T-helper 2 cell treated with Interferon-gamma antibody and Interleukin-4, amounts not matched to agents 100 ng/mL and 5 ng/mL, for 36 hours (primary cell): ENCODE measurements at regions not wholly inside any gene's neighbourhood (a gene's known extent, or its start where the extent isn't known, plus 50 kb on each side); places are given as distances from the start of the nearest gene placed in this dataset.
"Not testable (repeated sequence)": the region's sequence is repeated elsewhere in the genome, so short reads cannot be mapped to it uniquely, and the experiment has no call there.

ENCODE experiments used
- intact Hi-C: fragments of 100-400 bp; cut with micrococcal nuclease; formaldehyde crosslinking; loops from one replicate; pipeline ENCODE4 v1.15.1; 2023

DNA sequence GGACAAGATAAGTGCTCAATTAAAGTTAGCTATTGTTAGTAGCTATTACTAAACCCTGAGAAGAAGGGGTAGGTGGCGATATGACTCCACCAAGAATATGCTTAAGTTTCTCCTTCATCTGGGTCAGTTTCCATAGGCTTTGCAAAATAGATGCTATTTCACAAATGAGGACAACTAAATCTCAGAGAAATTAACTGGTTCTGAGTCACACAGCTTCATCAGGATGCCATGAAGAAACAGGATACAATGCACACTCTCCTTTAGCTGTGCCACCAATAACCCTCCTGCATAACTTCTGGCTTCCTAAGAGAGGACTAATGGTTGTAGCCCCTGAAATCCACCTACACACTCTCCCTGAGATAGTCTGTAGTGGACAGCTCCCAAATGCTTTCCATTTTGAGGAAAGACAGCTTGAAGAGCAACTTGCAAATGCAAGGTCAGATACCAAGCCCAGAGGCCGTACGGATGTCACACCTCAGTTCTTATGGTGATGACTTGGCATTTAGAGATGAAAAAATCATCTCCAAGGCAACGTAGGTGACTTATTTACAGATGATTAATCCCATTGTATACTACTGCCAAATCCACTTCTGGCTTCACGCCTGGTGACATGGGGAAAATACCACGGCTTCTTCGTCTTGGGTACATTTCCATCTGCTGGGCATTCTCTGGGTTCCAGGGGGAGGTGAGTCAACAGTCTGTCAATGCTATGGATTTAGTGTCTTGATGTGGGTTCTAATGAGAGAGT, 251.4 kb upstream of the IL12B start:
- intact Hi-C loops = no loop called here

DNA sequence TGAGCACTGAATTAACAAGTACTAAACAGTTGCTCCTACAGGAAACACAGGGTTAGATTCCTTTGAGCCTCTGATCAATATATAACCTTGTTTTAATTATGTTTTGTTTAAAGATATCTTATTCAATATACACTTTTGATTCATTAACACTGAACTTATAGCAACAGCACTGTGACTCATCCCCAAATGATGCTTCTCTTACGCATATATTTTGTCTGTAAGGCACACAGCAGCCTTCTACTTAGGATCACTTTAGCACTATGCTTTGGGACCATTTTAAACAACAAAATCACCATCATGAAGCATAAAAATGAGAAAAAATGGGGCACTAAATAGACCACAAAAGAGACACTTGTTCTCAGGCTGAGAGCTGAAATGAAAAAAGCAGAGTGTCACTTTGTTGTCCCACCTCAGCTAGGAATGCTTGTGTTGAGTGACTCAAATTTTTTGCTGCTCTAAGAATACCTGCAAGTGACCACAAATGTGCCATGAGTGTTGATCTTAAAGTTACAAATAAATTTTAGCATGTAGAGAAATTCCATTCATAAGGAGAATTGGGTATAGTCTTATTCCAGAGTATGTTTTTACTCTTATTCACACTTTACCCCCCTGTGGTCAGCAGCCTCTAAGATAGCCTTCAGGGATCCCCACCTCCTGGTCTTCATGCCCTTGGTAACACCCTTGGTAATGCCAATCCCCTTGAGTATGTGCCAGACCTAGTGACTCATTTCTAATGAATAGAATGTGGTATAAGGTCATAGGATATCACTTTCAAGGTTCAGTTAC, 252.7 kb upstream of the IL12B start:
- intact Hi-C loops = no loop called here

DNA sequence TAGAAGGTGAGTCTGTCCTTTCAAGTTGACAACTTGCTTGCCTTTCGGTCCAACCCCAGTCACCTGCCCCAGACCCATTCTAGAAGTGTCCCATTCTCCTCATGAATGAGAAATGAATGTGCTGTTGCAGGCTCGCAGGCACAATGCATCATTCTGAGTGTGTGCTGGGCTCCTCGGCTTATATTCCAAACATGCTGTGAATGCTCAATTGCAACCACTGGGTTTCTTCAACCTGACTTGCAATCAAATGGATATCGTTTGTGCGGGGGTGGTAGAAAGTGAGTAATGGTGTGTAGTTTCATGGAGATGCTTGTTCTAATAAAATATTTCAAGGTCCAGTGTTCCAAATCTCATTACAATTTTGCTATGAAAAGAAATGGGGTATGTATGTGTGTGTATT, 256.6 kb upstream of the IL12B start:
- intact Hi-C loops = no loop called here

DNA sequence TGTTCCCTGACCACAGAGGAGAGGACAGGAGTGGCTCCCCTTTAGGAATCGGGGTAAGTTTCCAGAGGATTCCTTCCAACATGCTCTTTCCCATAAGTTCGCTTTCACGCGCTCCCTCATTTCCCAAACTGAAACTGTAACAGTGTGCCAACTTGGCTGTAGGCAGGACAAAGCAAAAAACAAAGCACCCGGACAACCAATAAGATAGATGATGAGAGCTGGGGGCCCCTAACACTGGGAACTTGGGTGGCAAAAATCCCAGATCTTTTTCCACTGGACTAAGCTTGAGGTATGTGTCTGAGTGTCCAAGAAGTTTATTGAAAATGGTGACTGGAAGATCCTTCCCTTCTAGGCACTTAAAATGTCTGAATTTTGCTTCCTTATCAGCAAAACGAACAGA, 258.7 kb upstream of the IL12B start:
- intact Hi-C loops = no loop called here

DNA sequence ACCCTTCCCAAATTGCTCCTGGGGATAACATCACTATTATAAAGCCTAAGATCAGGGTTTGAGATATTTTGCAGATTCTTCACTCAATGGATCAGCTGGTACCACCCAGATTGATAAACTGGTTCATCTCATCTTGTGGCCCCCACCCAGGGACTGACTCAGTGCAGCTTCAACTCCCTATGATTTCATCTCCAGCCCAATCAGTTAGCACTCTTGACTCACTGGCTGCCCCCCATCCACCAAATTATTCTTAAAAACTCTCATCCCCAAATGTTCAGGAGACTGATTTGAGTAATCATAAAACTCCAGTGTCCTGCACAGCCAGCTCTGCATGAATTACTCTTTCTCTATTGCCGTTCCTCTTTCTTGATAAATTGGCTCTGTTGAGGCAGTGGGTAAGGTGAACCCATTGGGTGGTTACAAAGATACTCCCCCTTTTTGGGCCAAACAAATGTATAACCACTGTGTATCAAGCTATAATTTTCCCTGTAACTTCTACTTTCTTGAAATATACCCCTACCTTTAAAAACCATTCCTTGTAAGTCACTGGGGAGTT, 263.3 kb upstream of the IL12B start:
- intact Hi-C loops = no loop called here

DNA sequence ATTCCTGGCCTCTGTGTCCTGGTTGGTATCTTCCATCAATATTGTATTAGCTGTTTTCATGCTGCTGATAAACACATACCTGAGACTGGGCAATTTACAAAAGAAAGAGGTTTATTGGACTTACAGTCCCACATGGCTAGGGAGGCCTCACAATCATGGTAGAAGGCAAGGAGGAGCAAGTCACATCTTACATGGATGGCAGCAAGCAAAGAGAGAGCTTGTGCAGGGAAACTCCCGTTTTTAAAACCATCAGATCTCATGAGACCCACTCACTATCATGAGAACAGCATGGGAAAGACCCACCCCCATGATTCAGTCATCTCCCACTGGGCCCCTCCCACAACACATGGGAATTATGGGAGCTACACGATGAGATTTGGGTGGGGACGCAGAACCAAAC, 265.3 kb upstream of the IL12B start:
- intact Hi-C loops = not testable (repeated sequence)

DNA sequence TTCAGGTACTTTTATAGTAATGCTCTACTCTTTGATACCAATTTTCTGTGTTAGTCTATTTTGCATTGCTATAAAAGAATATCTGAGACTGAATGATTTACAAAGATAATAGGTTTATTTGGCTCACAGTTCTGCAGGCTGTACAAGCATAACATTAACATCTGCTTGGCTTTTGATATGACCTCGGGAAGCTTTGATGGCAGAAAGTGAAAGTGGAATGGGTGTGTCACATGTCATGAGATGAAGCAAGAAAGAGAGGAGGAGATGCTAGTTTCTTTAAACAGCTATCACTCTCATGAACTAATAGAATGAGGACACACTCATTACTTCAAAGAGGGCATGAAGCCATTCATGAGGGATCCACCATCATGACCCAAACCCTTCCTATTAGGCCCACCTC, 270.9 kb upstream of the IL12B start:
- intact Hi-C loops = no loop called here

DNA sequence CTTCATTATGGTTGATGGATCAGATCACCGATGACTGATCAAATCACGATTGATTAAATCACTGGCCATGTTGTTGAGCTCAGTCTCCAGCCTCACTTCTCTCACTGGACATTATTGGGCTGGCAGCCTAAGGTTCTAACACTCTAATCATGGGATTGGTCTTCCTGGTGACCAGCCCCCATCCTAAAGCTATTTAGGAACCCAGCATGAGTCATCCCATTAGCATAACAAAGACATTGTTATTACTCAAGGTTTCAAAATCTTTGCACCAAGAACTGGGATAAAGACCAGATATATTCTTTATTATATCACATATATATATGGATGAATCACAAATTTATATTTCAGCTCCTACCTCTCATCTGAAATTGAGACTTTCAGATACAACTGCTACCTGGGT, 272.1 kb upstream of the IL12B start:
- intact Hi-C loops = no loop called here

DNA sequence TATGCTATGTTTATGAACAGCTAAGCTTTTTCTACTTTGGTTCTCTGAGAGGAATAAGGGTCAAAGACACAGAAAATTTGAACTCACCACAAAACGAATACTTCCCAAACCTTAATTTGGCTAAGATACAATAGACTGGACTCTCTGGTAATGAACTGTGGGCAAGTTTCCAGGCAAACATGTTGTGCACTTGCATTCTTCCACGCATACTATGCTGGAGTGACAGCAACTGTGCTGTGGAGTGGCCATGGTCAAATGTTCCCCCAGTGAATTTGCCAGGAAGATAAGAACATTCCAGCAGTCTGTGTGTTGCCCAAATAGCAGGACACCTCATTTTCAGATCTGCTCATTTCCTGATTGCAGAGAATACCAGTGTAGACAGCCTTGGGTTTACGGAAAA, 275.3 kb upstream of the IL12B start:
- intact Hi-C loops = no loop called here

DNA sequence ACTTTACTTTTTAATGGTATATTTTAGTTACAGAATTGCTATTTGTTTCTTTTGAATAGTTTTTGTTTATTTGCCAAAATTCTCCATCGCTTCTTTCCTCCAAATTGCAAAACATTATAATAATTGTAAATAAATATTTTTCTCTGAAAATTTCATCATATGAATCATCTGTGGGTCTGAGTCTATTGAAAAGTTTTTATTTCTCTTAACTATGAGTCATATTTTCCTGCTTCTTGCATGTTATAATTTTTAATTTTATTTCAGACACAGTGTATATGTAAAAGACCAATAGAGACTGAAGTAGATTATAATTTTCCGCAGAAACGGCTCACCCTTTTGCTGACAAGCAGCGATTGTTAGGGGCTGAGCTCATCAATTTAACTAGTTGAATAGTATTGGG, 279.1 kb upstream of the IL12B start:
- intact Hi-C loops = no loop called here

DNA sequence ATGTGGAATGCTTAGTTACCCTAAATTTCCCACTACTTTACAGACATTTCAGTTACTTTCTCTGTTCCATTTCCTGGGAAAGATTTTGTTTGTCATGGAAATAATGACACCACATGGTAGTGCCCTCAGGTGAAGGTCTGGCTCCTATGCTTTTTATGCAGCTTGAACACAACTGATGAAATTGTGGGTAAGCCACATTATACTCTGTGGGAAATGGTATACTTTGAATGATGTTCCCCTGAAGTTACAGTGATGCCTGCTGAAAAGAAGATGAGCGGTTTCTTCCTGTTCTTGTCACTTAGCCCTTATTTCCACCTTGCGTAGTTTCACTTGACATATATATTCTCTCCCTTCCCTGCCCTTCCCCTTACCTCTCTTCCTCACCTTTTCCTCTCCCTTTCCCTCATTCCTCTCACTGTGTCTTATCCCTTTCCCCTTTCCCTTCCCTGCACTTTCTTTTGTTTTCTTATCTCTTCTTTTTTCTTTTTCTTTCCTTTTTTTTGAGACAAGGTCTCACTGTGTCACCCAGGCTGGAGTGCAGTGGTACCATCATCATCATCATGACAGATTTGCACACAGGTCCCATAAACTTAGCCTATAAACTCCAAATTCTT, 280.8 kb upstream of the IL12B start:
- intact Hi-C loops = no loop called here

DNA sequence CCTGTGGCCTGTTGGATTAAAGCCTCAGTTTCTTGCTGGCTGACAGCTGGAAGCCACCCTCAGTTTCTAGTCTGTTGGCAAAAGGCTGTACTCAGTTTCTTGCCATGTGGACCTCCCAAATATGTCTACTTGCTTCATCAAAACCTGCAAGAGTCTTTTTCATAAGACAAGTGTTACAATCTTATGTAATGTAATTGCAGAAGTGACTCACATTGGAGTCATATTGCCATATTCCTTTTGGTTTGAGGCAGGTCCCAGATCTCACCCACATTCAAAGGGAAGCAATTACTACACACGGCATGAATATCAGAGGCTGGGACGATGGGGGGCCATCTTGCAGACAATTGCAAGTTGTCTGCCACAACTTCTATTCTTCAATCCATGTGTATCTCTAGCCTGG, 286.7 kb upstream of the IL12B start:
- intact Hi-C loops = no loop called here

DNA sequence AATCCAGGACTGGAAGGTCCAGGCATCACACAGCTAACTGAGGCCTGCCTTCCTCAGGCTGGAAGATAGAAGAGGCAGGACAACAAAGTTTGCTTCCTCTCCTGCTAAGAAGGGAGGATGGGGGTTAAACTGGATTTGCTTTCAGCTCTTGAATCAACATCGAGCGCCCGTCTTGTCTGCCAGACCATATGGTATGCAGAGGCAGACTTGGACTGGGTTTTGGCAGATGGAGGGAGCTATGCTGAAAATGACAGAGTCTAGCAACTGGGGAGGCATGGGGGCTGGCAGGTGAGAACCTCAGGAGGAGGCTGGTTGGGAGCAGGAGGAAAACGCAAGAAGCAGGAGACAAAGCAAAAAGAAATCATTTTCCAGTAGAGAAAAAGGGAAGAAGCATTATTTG, 289.5 kb upstream of the IL12B start:
- intact Hi-C loops = no loop called here

DNA sequence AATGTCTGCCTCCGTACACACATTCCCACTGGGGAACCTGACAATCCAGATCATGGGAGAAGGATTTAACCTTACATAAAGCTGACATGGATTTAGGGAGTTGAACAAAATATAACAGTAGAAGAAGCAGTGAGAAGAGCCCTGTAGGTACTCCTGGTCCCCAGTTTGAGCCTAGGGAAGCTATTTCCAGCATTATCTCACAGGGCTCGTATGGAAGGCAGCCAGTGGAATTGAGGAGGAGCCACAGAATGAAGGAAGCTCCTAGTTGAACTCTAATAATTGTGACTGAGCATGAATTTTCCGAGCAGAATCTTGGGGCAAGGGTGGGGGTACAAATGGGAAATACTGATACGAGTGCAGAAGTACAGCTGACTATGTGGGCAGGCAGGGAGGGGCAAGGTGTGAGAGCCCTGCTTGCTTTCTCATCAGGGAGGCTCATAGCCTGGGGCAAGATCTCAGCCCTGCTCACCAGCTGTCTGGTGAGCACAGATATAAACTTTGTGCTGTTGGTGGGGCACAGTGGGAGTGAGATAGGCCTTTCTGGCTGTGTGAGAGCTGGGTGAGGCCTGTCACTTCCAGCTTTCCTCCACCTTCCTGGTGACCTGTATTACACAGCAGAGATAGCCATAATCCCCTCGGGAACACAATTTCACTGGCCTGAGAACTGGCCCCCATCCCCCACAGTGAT, 290.7 kb upstream of the IL12B start:
- intact Hi-C loops = no loop called here

DNA sequence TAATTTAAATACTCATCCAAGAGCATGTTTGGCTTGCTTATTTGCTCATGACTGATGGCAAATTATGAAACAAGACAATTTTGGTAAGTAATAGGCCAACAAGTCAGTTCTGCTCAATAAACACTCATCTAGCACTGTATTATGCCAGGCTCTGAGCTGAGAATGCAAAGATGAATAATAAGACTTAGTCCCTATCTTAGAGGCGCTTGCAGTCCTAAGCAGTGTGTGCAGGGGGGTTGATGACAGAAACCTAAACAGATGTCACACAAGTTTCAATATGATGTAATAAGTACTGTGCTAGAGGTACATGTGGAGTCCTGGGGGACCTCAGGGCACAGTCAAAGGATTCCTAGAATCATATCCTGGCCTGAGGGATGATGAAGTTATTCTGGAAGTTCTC, 287.6 kb upstream of the ADRA1B start:
- intact Hi-C loops = no loop called here

DNA sequence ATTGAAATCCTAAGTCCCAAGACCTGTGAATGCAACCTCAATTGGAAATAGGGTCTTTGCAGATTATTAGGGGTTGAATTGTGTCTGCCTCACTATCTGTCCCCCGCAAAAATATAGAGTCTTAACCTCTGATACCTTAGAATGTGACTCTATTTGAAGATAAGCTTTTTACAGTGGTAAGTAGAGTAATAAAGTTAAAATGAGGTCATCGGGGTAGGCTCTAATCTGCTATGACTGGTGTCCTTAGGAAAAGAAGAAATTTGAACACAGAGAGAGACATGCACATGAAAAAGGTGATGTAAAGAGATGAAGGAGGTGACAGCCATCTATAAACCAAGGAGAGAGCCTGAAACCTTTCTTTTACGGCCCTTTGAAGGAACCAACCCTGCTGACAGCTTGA, 287.1 kb upstream of the ADRA1B start:
- intact Hi-C loops = no loop called here

DNA sequence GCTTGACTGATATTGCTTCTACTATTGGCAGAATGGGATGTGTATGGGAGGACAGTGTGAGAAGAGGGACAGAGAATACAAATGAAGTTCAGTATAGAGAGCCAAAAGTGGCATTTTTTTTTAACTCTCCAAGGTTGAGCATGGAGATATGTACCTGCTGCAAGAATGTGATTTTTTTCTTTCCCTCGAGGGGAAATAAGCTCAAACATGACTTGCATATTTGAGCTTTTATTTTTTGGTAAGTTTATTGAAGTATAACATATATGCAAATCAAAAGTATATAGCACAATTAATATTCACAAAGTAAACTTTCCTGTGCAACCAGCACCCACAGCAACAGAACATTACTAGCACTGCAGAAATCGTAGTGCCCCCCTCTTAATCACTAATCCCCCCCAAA, 285.7 kb upstream of the ADRA1B start:
- intact Hi-C loops = no loop called here

DNA sequence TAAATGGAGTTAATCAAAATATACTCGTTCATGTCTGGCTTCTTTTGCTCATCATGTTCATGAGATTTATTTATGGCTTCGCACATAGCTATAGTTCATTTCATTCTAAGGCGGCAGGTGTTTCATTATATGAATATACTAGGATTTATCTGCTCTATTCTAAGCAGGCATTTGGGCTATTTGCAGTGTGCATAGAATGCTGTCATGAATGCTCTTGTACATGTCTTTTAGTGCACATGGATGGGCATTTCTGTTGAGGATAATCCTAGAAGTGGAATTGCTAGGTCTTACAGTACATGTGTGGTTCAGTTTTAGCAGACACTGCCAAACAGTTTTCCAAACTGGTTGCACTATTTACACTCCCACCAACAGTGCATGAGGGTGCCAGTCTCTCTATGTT, 285.3 kb upstream of the ADRA1B start:
- intact Hi-C loops = no loop called here

DNA sequence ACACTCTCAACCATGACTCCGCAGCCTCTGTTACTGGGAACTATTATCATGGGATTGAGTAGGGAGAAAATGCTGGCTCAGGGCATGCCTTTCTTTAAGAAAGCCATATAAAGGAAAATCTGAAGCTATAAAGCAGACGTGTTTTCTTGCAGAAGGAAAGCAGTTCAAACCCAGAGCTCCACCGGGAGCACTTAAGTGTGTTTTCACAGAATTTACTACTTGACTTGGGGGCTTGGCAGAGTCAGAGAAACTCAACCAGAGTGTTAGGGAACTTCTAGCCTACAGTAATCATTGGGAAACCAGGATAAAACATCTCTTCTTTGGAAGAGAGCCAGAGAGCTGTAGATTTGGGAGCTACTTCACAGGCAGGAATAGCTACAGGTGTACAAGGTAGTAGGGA, 283.4 kb upstream of the ADRA1B start:
- intact Hi-C loops = no loop called here

DNA sequence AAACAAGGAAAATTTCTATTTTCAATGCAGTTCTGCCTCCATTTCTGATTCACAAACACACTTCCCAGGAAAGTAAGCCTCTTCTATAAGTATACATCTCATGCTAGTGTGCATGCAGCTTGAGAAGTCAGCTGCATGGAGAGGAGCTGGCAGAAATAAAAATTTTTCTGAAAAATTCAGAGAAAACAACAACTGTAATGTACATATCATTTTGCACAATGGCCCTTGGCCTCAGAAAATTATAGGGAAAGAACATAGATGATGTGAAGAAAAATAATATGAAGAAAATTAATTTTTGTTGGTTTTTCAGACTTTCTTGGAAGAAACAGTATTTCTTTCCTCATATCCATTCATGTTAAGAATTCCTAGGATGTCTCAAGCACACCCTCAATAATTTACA, 277.8 kb upstream of the ADRA1B start:
- intact Hi-C loops = no loop called here

DNA sequence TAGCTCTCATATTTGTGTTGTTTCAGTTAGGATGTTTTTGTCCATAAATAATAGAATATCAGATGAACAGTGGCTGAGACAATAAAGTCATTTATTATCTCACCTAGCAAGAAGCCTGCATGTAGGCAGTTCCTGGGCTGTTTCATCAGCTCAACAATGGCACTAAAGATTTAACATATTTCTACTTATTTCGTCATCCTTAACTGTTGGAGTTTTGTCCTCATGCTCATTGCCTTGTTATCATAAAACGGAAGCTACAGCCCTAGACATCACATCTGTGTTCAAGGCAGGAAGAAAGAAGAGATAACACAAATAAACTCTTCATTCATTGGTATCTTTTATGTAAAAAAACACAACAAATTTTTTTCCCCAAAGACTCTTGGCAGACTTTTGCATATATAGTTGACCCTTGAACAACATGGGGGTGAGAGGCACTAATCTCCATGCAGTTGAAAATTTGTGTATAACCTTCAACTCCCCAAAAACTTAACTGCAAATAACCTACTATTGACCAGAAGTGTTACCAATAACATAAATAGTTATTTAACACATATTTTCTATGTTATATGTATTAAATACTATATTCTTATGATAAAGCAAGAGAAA, 277.2 kb upstream of the ADRA1B start:
- intact Hi-C loops = no loop called here
